ENCODE measurements at regions not wholly inside any gene's neighbourhood (a gene's known extent, or its start where the extent isn't known, plus 50 kb on each side); places are given as distances from the start of the nearest gene placed in this dataset.

- no peak overlapping the region for H3K56ac ChIP-seq (ENCODE audit: insufficient read length, low read depth, low read length)
- H3K23me2 ChIP-seq (ENCODE audit: insufficient read length, low read depth, low read length, poor library complexity, severe bottlenecking) = no peaks in the 10 kb centered on the region
- TF ChIP-seq CTCF (conservative IDR thresholded peaks at IDR 0.05) = no peak
- Mint-ChIP-seq H3K27ac (no peak overlapping the region), H3K27me3 (ENCODE audit: low read depth) (no peaks in the 10 kb centered on the region), H3K9me3 (peaks cover 0 to 2% of the 10 kb centered on the region in 2 experiments; a peak in 1 of 5 replicates), H3K4me3 (no peak overlapping the region), H3K36me3 (ENCODE audit: insufficient read depth in 1 of 3, low read depth in 3 of 3) (no peaks in the 10 kb centered on the region), H3K4me1 (no peaks in the 10 kb centered on the region)
- H3K14ac ChIP-seq (ENCODE audit: insufficient read depth, low read length) = no peak overlapping the region
- no peak overlapping the region for H2AK5ac ChIP-seq (ENCODE audit: insufficient read length, low read length)
- H4K5ac ChIP-seq (ENCODE audit: insufficient read length, low read depth, low read length) = no peak overlapping the region
- no peaks in the 10 kb centered on the region for H3K9me3 ChIP-seq (ENCODE audit: control insufficient read depth, low read depth, low read length)
- no peak overlapping the region for H2BK20ac ChIP-seq (ENCODE audit: low read depth, low read length, poor library complexity, severe bottlenecking)
- H3K4ac ChIP-seq (ENCODE audit: low read depth, low read length) = no peak overlapping the region
- H3K79me1 ChIP-seq (ENCODE audit: insufficient read depth, low read depth, low read length, poor library complexity, severe bottlenecking) = no peaks in the 10 kb centered on the region
- H3T11ph ChIP-seq (ENCODE audit: low read length) = no peak overlapping the region
- no peak overlapping the region for H3K27ac ChIP-seq (ENCODE audit: insufficient read length, low read depth, low read length)
- H2BK120ac ChIP-seq (ENCODE audit: low read depth, low read length, poor library complexity, severe bottlenecking) = no peak overlapping the region
- no peak overlapping the region for H2AFZ ChIP-seq (ENCODE audit: low read length)
- H3K23ac ChIP-seq (ENCODE audit: insufficient read length, low read depth, low read length) = no peak overlapping the region
- DNase-seq = no peak
- H3K18ac ChIP-seq (ENCODE audit: insufficient read length, low read depth, low read length) = no peak overlapping the region
- no peak overlapping the region for H2BK12ac ChIP-seq (ENCODE audit: insufficient read length, low read depth, low read length)
- no peak overlapping the region for H3K9ac ChIP-seq (ENCODE audit: extremely low read depth, insufficient read length, low read length)
- no peak overlapping the region for H2BK15ac ChIP-seq (ENCODE audit: low read depth, low read length)
- H4K8ac ChIP-seq (replicated peaks; ENCODE audit: insufficient read length, low read depth, low read length) = no peak overlapping the region
- no peaks in the 10 kb centered on the region for H3K79me2 ChIP-seq (ENCODE audit: insufficient read depth, low read length)
- H4K20me1 ChIP-seq (ENCODE audit: control insufficient read depth, insufficient read depth, insufficient read length) = no peaks in the 10 kb centered on the region
- H3K27me3 ChIP-seq (ENCODE audit: insufficient read depth, low read length) = no peaks in the 10 kb centered on the region
- no CpG with 5 or more reads among the region's 2 CpGs for WGBS (ENCODE audit: extremely low coverage, insufficient read length, low lambda C conversion rate)
- H2BK5ac ChIP-seq (ENCODE audit: insufficient read length, low read length) = no peak overlapping the region
- no peak overlapping the region for H3K4me2 ChIP-seq (ENCODE audit: insufficient read depth, insufficient read length, low read length)
- no peaks in the 10 kb centered on the region for H3K4me1 ChIP-seq (ENCODE audit: insufficient read depth, low read length)
- no peak overlapping the region for H4K91ac ChIP-seq (ENCODE audit: insufficient read length, low read depth, low read length)
Measured at GRCh38 chr3:84100861-84101260, 857.9 kb upstream of the CADM2 start.
